ENCODE measurements at regions not wholly inside any gene's neighbourhood (a gene's known extent, or its start where the extent isn't known, plus 50 kb on each side); places are given as distances from the start of the nearest gene placed in this dataset.

DNA sequence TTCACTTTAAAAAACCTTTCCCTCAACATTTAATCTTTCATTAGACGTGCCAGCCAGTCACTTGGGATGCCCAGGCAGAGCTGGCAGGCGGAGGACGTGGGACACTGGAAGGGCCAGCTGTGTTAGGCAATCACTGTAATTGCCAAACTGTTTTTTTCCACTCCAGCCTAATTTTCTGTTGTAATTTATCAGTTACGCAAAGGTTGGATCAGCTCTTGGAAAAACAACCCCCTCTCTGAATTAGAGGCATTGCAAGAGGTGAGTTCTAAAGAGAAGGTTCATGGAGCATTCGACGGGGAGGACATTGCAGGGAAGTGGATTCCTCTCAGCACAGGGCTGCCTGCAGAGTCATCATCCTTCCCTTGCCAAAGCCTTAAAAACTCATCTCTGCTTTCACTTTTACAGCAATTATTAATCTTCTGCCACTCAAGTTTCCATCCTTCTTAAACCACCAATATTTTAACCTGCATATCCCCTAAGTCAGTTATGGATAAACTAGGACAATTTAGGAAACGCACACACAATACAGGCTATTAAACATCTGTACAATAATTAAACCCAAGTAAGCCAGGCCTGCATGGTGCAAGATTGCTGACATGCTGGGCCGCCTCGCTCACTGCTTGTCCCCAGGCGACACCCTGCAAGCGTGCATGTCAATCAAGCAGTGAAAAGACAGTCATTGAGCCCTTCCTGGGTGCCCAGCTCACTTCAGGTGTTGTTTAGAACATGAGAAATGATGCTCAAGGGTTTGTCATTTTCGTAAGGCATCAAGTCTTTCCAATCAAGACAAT, 272.3 kb upstream of the RNF32 start:
- no peak overlapping the region for H4K91ac ChIP-seq (ENCODE audit: low read length)
- no peak overlapping the region for H3K4me3 ChIP-seq (ENCODE audit: insufficient read depth in 1 of 2, low read depth in 1 of 2, low read length in 2 of 2)
- no peak overlapping the region for H2BK120ac ChIP-seq (ENCODE audit: low read depth, low read length)
- H3K14ac ChIP-seq (ENCODE audit: low read length in 2 of 2) = no peak overlapping the region
- H4K8ac ChIP-seq (ENCODE audit: low read length) = no peak overlapping the region
- no peak for DNase-seq
- H2BK15ac ChIP-seq (ENCODE audit: low read depth, poor library complexity, severe bottlenecking) = no peak overlapping the region
- no peak overlapping the region for H2AFZ ChIP-seq (ENCODE audit: low read depth, low read length)
- no peak overlapping the region for H3K4ac ChIP-seq (ENCODE audit: low read depth in 1 of 2, low read length in 2 of 2)
- H2BK12ac ChIP-seq (ENCODE audit: low read length in 2 of 2) = no peak overlapping the region
- peaks cover 6% of the 10 kb centered on the region for H3K9me3 ChIP-seq (ENCODE audit: control insufficient read depth, low read length)
- H3K27me3 ChIP-seq (ENCODE audit: control insufficient read depth in 1 of 2, insufficient read depth in 1 of 2, low read length in 2 of 2) = no peaks in the 10 kb centered on the region
- no peak overlapping the region for H2BK5ac ChIP-seq (ENCODE audit: low read depth, low read length, poor library complexity, severe bottlenecking)
- H2AK5ac ChIP-seq (ENCODE audit: low read length, severe bottlenecking) = no peak overlapping the region
- H3K27ac ChIP-seq (ENCODE audit: low read length, poor library complexity, severe bottlenecking) = no peak overlapping the region
- H3K4me2 ChIP-seq (ENCODE audit: low read length, poor library complexity, severe bottlenecking) = no peak overlapping the region
- H3K4me1 ChIP-seq (ENCODE audit: control insufficient read depth, insufficient read depth, low read depth, low read length) = no peaks in the 10 kb centered on the region
- H3K18ac ChIP-seq (ENCODE audit: low read depth in 1 of 2, low read length in 2 of 2) = no peak overlapping the region
- WGBS = 67% methylated on average over 12 of the region's 12 CpGs
- H3K23ac ChIP-seq (ENCODE audit: low read length in 2 of 2) = no peak overlapping the region
- no peaks in the 10 kb centered on the region for H3K36me3 ChIP-seq (ENCODE audit: control insufficient read depth in 1 of 2, insufficient read depth in 2 of 2, low read depth in 1 of 2, low read length in 2 of 2)
- no peaks in the 10 kb centered on the region for H3K79me1 ChIP-seq (replicated peaks; ENCODE audit: low read length, poor library complexity, severe bottlenecking)
- H3K9ac ChIP-seq (ENCODE audit: low read length) = no peak overlapping the region

DNA sequence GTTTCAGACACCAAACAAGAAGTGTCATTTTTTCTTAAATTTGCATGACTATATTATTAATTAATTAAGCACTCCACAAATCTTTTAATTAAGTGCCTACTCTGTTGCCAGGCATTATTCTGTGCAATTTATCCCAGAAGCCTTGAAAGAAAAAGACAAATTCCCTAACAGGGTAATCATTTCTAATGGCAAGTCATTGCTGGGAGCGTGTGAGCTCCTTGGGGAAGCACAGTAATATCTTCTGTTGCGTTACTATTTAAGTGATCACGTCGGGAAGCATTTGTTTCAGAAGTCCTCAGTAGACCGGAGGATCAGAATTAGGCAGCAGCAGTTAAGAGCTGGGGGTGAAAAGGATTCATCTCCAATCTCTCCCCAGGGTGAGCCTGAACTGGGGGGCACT, 276.8 kb upstream of the RNF32 start:
- Histone ChIP-seq H3K9me3 (ENCODE audit: control insufficient read depth, low read length) (no peaks in the 10 kb centered on the region), H3K79me1 (replicated peaks; ENCODE audit: low read length, poor library complexity, severe bottlenecking) (no peaks in the 10 kb centered on the region), H3K23ac (ENCODE audit: low read length in 2 of 2) (no peak overlapping the region), H3K4me3 (ENCODE audit: insufficient read depth in 1 of 2, low read depth in 1 of 2, low read length in 2 of 2) (no peak overlapping the region), H3K4me1 (ENCODE audit: control insufficient read depth, insufficient read depth, low read depth, low read length) (no peaks in the 10 kb centered on the region), H2BK5ac (ENCODE audit: low read depth, low read length, poor library complexity, severe bottlenecking) (no peak overlapping the region), H2BK15ac (ENCODE audit: low read depth, poor library complexity, severe bottlenecking) (no peak overlapping the region), H3K36me3 (ENCODE audit: control insufficient read depth in 1 of 2, insufficient read depth in 2 of 2, low read depth in 1 of 2, low read length in 2 of 2) (no peaks in the 10 kb centered on the region), H3K18ac (ENCODE audit: low read depth in 1 of 2, low read length in 2 of 2) (no peak overlapping the region), H3K4ac (ENCODE audit: low read depth in 1 of 2, low read length in 2 of 2) (no peak overlapping the region), H3K14ac (ENCODE audit: low read length in 2 of 2) (no peak overlapping the region), H2AK5ac (ENCODE audit: low read length, severe bottlenecking) (no peak overlapping the region), H3K27ac (ENCODE audit: low read length, poor library complexity, severe bottlenecking) (no peak overlapping the region), H4K8ac (ENCODE audit: low read length) (no peak overlapping the region), H2BK120ac (ENCODE audit: low read depth, low read length) (no peak overlapping the region), H3K27me3 (ENCODE audit: control insufficient read depth in 1 of 2, insufficient read depth in 1 of 2, low read length in 2 of 2) (no peaks in the 10 kb centered on the region), H3K9ac (ENCODE audit: low read length) (no peak overlapping the region), H2AFZ (ENCODE audit: low read depth, low read length) (no peak overlapping the region), H3K4me2 (ENCODE audit: low read length, poor library complexity, severe bottlenecking) (no peak overlapping the region), H2BK12ac (ENCODE audit: low read length in 2 of 2) (no peak overlapping the region), H4K91ac (ENCODE audit: low read length) (no peak overlapping the region)
- no peak for DNase-seq
- WGBS = 83% methylated on average over 5 of the region's 5 CpGs

DNA sequence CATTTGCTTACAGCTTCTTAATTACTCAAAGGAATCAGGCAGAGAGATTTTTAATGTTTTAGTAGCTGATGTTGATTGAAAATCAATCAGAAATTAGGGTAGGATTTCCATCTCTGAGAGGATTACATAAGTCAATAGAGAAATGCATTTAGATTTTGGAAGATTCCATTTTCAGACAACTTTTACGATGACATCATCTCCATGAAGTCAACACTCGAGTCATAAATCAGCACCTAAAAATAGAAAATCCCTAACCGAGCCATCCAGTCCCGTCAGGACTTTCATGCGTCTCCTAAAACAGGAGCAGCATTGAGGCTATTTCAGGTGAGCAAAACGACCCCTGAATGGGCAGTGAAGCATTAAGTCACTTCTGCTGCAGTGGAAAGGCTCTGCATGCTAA, 279.7 kb upstream of the RNF32 start:
- Histone ChIP-seq H2BK120ac (ENCODE audit: low read depth, low read length) (no peak overlapping the region), H2BK5ac (ENCODE audit: low read depth, low read length, poor library complexity, severe bottlenecking) (no peak overlapping the region), H3K79me1 (replicated peaks; ENCODE audit: low read length, poor library complexity, severe bottlenecking) (no peaks in the 10 kb centered on the region), H2BK12ac (ENCODE audit: low read length in 2 of 2) (no peak overlapping the region), H3K27ac (ENCODE audit: low read length, poor library complexity, severe bottlenecking) (no peak overlapping the region), H3K4ac (ENCODE audit: low read depth in 1 of 2, low read length in 2 of 2) (no peak overlapping the region), H3K4me3 (ENCODE audit: insufficient read depth in 1 of 2, low read depth in 1 of 2, low read length in 2 of 2) (no peak overlapping the region), H3K9ac (ENCODE audit: low read length) (no peak overlapping the region), H3K36me3 (ENCODE audit: control insufficient read depth in 1 of 2, insufficient read depth in 2 of 2, low read depth in 1 of 2, low read length in 2 of 2) (no peaks in the 10 kb centered on the region), H3K9me3 (ENCODE audit: control insufficient read depth, low read length) (no peaks in the 10 kb centered on the region), H3K23ac (ENCODE audit: low read length in 2 of 2) (no peak overlapping the region), H2BK15ac (ENCODE audit: low read depth, poor library complexity, severe bottlenecking) (no peak overlapping the region), H4K8ac (ENCODE audit: low read length) (no peak overlapping the region), H3K27me3 (ENCODE audit: control insufficient read depth in 1 of 2, insufficient read depth in 1 of 2, low read length in 2 of 2) (no peaks in the 10 kb centered on the region), H3K18ac (ENCODE audit: low read depth in 1 of 2, low read length in 2 of 2) (no peak overlapping the region), H3K4me2 (ENCODE audit: low read length, poor library complexity, severe bottlenecking) (no peak overlapping the region), H3K4me1 (ENCODE audit: control insufficient read depth, insufficient read depth, low read depth, low read length) (no peaks in the 10 kb centered on the region), H3K14ac (ENCODE audit: low read length in 2 of 2) (no peak overlapping the region), H4K91ac (ENCODE audit: low read length) (no peak overlapping the region), H2AFZ (ENCODE audit: low read depth, low read length) (no peak overlapping the region), H2AK5ac (ENCODE audit: low read length, severe bottlenecking) (no peak overlapping the region)
- WGBS = 62% methylated on average over 6 of the region's 6 CpGs
- DNase-seq = no peak

DNA sequence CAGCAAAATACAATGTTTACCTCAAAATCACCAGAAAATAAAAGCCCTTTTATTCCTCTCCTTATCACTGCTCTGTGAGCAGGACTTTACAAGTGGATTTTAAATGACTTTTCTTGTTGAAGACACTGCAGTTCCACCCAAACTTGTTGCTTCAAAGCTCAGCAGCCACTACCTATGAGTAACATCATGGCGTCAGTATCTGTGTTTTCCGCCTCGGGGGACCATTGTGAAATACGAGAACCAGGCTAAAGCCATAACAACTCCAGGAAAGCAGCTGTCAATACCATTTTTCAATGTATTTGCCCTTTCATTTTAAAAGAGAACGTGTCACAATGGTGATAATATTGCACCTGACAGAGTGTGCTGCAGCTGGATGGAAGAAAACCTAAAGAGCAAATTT, 284.0 kb upstream of the RNF32 start:
- WGBS = 90% methylated on average over 5 of the region's 5 CpGs
- H2AFZ ChIP-seq (ENCODE audit: low read depth, low read length) = no peak overlapping the region

More for the DNA sequence above, 284.0 kb upstream of the RNF32 start:
- Histone ChIP-seq H3K79me1 (replicated peaks; ENCODE audit: low read length, poor library complexity, severe bottlenecking) (no peaks in the 10 kb centered on the region), H3K27me3 (ENCODE audit: control insufficient read depth in 1 of 2, insufficient read depth in 1 of 2, low read length in 2 of 2) (no peaks in the 10 kb centered on the region), H3K4me1 (ENCODE audit: control insufficient read depth, insufficient read depth, low read depth, low read length) (no peaks in the 10 kb centered on the region), H3K18ac (ENCODE audit: low read depth in 1 of 2, low read length in 2 of 2) (no peak overlapping the region), H4K8ac (ENCODE audit: low read length) (no peak overlapping the region), H3K9me3 (ENCODE audit: control insufficient read depth, low read length) (no peaks in the 10 kb centered on the region), H3K23ac (ENCODE audit: low read length in 2 of 2) (no peak overlapping the region), H2BK15ac (ENCODE audit: low read depth, poor library complexity, severe bottlenecking) (no peak overlapping the region), H3K9ac (ENCODE audit: low read length) (no peak overlapping the region), H3K4me3 (ENCODE audit: insufficient read depth in 1 of 2, low read depth in 1 of 2, low read length in 2 of 2) (no peak overlapping the region), H2AK5ac (ENCODE audit: low read length, severe bottlenecking) (no peak overlapping the region), H2BK120ac (ENCODE audit: low read depth, low read length) (no peak overlapping the region), H3K4ac (ENCODE audit: low read depth in 1 of 2, low read length in 2 of 2) (no peak overlapping the region), H4K91ac (ENCODE audit: low read length) (no peak overlapping the region), H2BK12ac (ENCODE audit: low read length in 2 of 2) (no peak overlapping the region), H3K27ac (ENCODE audit: low read length, poor library complexity, severe bottlenecking) (no peak overlapping the region), H2BK5ac (ENCODE audit: low read depth, low read length, poor library complexity, severe bottlenecking) (no peak overlapping the region), H3K14ac (ENCODE audit: low read length in 2 of 2) (no peak overlapping the region), H3K4me2 (ENCODE audit: low read length, poor library complexity, severe bottlenecking) (no peak overlapping the region), H3K36me3 (ENCODE audit: control insufficient read depth in 1 of 2, insufficient read depth in 2 of 2, low read depth in 1 of 2, low read length in 2 of 2) (no peaks in the 10 kb centered on the region)
- DNase-seq = no peak

Data from mesenchymal stem cell (in vitro differentiated cells and primary cell).